ENCODE measurements at regions not wholly inside any gene's neighbourhood (a gene's known extent, or its start where the extent isn't known, plus 50 kb on each side); places are given as distances from the start of the nearest gene placed in this dataset.

DNA sequence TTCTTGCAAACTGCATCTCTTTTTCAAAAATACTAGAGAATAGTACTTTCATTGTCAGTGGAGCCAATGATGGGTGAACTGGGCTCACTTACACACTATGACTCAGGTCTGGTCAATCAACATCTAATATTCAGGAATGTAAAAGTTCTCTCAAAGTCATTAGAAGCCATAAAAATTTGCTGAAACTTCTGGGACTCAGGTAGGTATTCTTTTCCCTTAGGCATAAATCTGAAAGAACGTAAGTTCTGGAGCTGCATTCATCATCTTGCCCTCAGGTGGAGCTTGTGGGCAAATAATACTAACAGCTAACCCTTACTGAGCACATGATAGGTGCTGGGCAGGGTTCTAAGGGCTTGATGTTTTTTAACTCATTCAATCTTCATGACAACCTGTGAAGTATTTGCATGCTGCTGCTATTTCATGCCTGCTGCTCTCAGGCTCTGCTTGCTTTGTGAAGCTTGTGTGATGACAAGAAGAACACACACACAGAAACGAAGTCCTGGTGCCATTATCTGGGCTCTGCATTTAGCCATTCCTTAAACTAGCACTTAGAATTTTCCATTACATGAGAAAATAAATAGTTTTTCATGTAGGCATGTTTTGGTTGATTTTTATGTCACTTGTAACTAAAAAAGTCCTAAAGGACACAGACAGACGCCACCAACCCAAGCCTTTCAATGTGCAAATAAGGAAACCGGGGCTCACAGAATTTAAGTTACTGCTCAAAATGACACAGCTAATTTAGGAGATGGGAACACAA lies 394.2 kb upstream of the LYPLAL1 start:
- no peaks in the 10 kb centered on the region for H3K9me3 ChIP-seq (ENCODE audit: control insufficient read depth in 1 of 2, low read length in 2 of 2)
- no peaks in the 10 kb centered on the region for H3K27me3 ChIP-seq (ENCODE audit: low read depth, low read length)
- no peaks in the 10 kb centered on the region for H3K36me3 ChIP-seq (ENCODE audit: control insufficient read depth in 1 of 2, insufficient read depth in 2 of 2, low read length in 2 of 2)
- no peaks in the 10 kb centered on the region for H3K4me1 ChIP-seq (ENCODE audit: control insufficient read depth in 1 of 2, insufficient read depth in 2 of 2, low read length in 2 of 2)
- no peak overlapping the region for H3K27ac ChIP-seq (ENCODE audit: low read length)
- H3K4me3 ChIP-seq (ENCODE audit: low read depth in 1 of 2, low read length in 2 of 2) = no peak overlapping the region

DNA sequence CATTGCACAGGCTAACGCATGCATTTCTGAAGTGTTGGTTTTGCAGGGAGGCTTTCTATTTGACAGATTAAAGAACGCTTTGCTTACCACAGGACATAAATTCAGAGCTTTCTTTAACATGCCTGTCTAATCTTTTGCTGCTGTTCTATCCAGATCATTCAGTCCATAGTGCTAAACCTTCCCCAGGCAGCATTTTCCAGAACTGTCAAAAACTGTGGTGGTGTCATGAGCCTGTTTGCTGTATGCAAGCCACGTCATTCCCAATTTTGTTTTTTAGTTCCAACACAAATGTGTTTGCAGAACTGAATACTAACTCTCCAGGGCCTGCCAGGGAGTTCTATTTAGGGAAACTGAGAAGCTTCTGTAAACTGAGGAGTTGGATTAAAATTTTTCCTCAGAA lies 390.5 kb upstream of the LYPLAL1 start:
- Histone ChIP-seq H3K27me3 (ENCODE audit: low read depth, low read length) (no peaks in the 10 kb centered on the region), H3K4me3 (ENCODE audit: low read depth in 1 of 2, low read length in 2 of 2) (no peak overlapping the region), H3K9me3 (ENCODE audit: control insufficient read depth in 1 of 2, low read length in 2 of 2) (no peaks in the 10 kb centered on the region), H3K36me3 (ENCODE audit: control insufficient read depth in 1 of 2, insufficient read depth in 2 of 2, low read length in 2 of 2) (no peaks in the 10 kb centered on the region), H3K4me1 (ENCODE audit: control insufficient read depth in 1 of 2, insufficient read depth in 2 of 2, low read length in 2 of 2) (no peaks in the 10 kb centered on the region), H3K27ac (ENCODE audit: low read length) (no peak overlapping the region)

DNA sequence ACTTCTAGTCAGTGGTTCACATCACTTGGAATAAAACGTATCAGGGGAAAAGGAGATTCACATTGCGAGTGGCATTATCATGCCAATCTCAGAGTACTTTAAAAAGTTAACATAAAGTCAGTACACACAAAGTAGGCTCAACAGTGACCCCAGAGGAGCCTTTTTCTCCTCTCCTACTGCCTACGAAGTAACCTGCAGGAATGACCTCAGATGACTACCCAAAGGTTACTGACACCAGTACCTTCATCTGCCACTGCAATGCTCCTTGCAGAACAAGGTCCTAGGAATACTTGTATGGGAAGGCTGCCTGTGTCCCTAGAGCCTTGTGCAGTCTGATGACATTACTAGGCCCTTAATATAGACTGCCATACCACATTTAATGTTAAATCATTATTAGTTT lies 389.8 kb upstream of the LYPLAL1 start:
- Histone ChIP-seq H3K9me3 (ENCODE audit: control insufficient read depth in 1 of 2, low read length in 2 of 2) (no peaks in the 10 kb centered on the region), H3K4me1 (ENCODE audit: control insufficient read depth in 1 of 2, insufficient read depth in 2 of 2, low read length in 2 of 2) (no peaks in the 10 kb centered on the region), H3K4me3 (ENCODE audit: low read depth in 1 of 2, low read length in 2 of 2) (no peak overlapping the region), H3K27me3 (ENCODE audit: low read depth, low read length) (no peaks in the 10 kb centered on the region), H3K36me3 (ENCODE audit: control insufficient read depth in 1 of 2, insufficient read depth in 2 of 2, low read length in 2 of 2) (no peaks in the 10 kb centered on the region), H3K27ac (ENCODE audit: low read length) (no peak overlapping the region)

DNA sequence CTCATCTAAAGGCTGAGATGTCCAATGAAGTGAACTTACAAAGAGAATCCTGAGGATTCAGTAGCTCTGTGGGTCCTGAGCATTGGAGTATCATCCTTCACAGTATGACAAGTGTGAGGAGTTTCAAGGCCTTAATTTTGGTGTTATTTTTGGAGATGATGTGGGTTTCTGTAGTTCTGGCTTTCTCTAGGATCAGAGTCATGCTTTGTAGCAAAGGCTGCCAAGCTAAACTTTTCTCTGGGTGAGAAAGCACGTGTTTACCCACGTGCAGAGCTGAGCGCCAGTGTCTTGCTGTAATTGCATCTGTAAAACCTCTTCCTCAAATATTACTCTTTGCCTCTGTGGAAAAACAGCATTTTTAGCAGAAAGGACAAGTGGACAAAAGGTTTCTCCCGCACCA lies 387.8 kb upstream of the LYPLAL1 start:
- H3K36me3 ChIP-seq (ENCODE audit: control insufficient read depth in 1 of 2, insufficient read depth in 2 of 2, low read length in 2 of 2) = no peaks in the 10 kb centered on the region
- no peak overlapping the region for H3K27ac ChIP-seq (ENCODE audit: low read length)

DNA sequence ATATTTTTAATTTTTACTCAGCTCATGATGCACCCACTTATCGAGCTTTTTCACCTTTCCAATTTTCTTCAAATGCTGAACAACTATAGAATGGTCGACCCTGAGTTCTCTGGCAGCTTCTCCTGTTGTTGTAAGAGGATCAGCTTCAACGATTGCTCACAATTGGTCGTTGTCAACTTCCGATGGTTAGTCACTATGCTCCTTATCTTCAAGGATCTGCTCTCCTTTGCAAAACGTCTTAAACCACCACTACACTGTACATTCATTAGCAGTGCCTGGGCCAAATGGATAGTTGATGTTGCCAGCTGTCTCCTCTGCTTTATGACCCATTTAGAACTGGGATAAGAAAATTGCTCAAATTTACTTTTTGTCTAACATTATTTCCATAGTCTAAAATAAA lies 385.9 kb upstream of the LYPLAL1 start:
- Histone ChIP-seq H3K9me3 (ENCODE audit: control insufficient read depth in 1 of 2, low read length in 2 of 2) (no peaks in the 10 kb centered on the region), H3K4me3 (ENCODE audit: low read depth in 1 of 2, low read length in 2 of 2) (no peak overlapping the region), H3K36me3 (ENCODE audit: control insufficient read depth in 1 of 2, insufficient read depth in 2 of 2, low read length in 2 of 2) (no peaks in the 10 kb centered on the region), H3K27me3 (ENCODE audit: low read depth, low read length) (no peaks in the 10 kb centered on the region), H3K4me1 (ENCODE audit: control insufficient read depth in 1 of 2, insufficient read depth in 2 of 2, low read length in 2 of 2) (no peaks in the 10 kb centered on the region), H3K27ac (ENCODE audit: low read length) (no peak overlapping the region)

More for the DNA sequence above, 387.8 kb upstream of the LYPLAL1 start:
- Histone ChIP-seq H3K9me3 (ENCODE audit: control insufficient read depth in 1 of 2, low read length in 2 of 2) (no peaks in the 10 kb centered on the region), H3K4me1 (ENCODE audit: control insufficient read depth in 1 of 2, insufficient read depth in 2 of 2, low read length in 2 of 2) (no peaks in the 10 kb centered on the region), H3K4me3 (ENCODE audit: low read depth in 1 of 2, low read length in 2 of 2) (no peak overlapping the region), H3K27me3 (ENCODE audit: low read depth, low read length) (no peaks in the 10 kb centered on the region)

DNA sequence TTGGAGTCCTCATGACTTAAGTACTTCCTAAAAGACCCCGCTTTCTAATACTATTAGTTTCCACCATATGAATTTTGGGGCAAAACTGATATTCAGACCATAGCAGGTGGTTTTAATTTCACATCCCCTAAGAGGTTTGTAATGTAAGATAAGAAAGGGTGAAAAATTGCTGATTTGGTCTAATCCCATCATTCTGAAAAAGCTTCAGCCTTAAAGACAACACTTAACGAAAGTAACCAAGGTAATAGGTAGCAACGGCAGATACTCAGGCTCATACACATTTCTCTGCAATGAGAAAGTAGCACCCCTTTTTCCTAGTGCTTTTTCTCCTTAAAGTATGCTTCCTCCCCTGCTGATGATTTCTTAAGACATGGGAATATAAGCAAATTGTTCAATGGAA lies 376.9 kb upstream of the LYPLAL1 start:
- Histone ChIP-seq H3K27ac (ENCODE audit: low read length) (no peak overlapping the region), H3K36me3 (ENCODE audit: control insufficient read depth in 1 of 2, insufficient read depth in 2 of 2, low read length in 2 of 2) (no peaks in the 10 kb centered on the region), H3K4me1 (ENCODE audit: control insufficient read depth in 1 of 2, insufficient read depth in 2 of 2, low read length in 2 of 2) (no peaks in the 10 kb centered on the region), H3K9me3 (ENCODE audit: control insufficient read depth in 1 of 2, low read length in 2 of 2) (no peaks in the 10 kb centered on the region), H3K27me3 (ENCODE audit: low read depth, low read length) (no peaks in the 10 kb centered on the region), H3K4me3 (ENCODE audit: low read depth in 1 of 2, low read length in 2 of 2) (no peak overlapping the region)

DNA sequence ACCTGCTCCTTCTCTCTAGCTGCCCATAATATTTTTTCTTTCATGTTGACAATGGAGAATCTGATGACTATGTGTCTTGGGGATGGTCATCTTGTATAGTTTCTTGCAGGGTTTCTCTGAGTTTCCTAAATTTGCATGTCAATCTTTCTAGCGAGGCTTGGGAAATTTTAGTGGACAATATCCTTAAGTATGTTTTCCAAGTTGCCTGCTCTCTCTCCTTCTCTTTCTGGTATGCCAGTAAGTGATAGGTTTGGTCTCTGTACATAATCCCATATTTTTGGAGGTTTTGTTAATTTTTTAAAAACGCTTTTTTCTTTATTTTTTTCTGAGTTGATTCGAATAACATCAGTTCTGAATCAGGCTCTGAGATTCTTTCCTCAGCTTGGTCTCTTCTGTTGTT lies 370.9 kb upstream of the LYPLAL1 start:
- H3K27me3 ChIP-seq (ENCODE audit: low read depth, low read length) = no peaks in the 10 kb centered on the region
- no peaks in the 10 kb centered on the region for H3K36me3 ChIP-seq (ENCODE audit: control insufficient read depth in 1 of 2, insufficient read depth in 2 of 2, low read length in 2 of 2)
- H3K4me3 ChIP-seq (ENCODE audit: low read depth in 1 of 2, low read length in 2 of 2) = no peak overlapping the region
- peaks cover 0 to 6% of the 10 kb centered on the region in 2 donors for H3K9me3 ChIP-seq (ENCODE audit: control insufficient read depth in 1 of 2, low read length in 2 of 2)
- no peak overlapping the region for H3K27ac ChIP-seq (ENCODE audit: low read length)
- H3K4me1 ChIP-seq (ENCODE audit: control insufficient read depth in 1 of 2, insufficient read depth in 2 of 2, low read length in 2 of 2) = no peaks in the 10 kb centered on the region

DNA sequence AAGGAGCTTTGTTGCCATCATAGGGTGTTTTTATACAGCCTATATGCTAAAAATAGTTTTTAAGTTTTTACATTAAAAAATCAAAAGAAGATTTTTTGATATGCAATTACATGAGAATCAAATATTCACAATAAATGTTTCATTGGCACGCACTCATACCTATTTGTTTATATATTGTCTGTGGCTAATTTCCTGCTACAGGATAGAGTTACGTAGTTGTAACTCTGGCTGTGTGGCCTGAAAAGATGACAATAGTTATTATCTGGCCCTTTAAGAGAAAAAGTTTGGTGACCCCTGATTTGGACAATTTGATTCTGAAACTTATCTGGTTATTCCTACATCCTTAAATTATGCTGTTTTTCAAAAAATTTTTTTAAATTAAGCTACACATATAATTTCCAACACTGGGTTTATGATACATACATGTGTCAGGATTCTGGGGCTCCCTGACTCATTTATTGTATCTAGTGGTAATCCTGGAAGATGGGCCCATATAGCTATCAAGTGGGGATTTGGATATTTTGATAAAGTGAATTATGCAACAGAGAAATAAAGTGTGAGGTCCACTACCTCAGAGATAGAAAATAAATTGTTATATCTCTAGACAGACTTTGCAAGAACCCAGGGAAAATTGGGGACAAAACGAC lies 370.2 kb upstream of the LYPLAL1 start:
- Histone ChIP-seq H3K27me3 (ENCODE audit: low read depth, low read length) (no peaks in the 10 kb centered on the region), H3K9me3 (ENCODE audit: control insufficient read depth in 1 of 2, low read length in 2 of 2) (peaks cover 0 to 6% of the 10 kb centered on the region in 2 donors), H3K4me3 (ENCODE audit: low read depth in 1 of 2, low read length in 2 of 2) (no peak overlapping the region), H3K4me1 (ENCODE audit: control insufficient read depth in 1 of 2, insufficient read depth in 2 of 2, low read length in 2 of 2) (no peaks in the 10 kb centered on the region), H3K36me3 (ENCODE audit: control insufficient read depth in 1 of 2, insufficient read depth in 2 of 2, low read length in 2 of 2) (no peaks in the 10 kb centered on the region), H3K27ac (ENCODE audit: low read length) (no peak overlapping the region)

DNA sequence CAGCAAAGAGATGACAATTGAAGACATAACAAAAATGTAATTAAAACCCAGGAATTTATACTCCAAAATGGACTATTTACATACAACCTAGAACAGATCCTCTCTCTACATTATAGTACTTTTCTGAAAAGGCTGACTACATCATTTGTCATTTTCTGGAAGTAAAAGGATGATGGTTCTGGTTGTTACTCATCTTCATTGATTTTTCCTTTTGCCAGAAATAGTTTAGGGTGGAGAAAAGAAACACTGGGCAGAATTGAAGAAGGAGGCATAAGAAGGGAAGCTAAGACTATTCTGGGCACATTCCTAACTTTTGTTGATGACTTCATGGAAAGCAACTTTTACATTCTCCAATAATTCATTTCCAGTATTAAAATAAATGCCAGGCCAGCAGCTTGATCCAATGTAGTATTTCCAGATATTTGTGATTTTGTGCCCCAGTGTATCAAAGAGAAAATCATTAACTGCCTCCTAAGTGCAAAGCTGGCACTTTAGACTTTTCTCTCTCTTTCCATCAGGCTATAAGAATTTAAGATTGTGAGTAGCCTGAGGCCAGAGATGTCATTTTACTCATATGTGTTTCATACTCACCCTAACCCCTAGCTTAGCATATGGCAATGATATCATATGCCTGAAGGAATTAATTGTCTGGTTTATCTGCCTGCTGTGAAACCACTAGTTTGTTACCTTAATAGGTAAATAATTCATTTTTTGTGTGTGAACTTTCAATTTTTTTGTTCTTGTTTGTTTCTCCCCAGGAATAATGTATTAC lies 369.5 kb upstream of the LYPLAL1 start:
- Histone ChIP-seq H3K27me3 (ENCODE audit: low read depth, low read length) (no peaks in the 10 kb centered on the region), H3K9me3 (ENCODE audit: control insufficient read depth in 1 of 2, low read length in 2 of 2) (peaks cover 0 to 6% of the 10 kb centered on the region in 2 donors), H3K27ac (ENCODE audit: low read length) (no peak overlapping the region), H3K36me3 (ENCODE audit: control insufficient read depth in 1 of 2, insufficient read depth in 2 of 2, low read length in 2 of 2) (no peaks in the 10 kb centered on the region), H3K4me1 (ENCODE audit: control insufficient read depth in 1 of 2, insufficient read depth in 2 of 2, low read length in 2 of 2) (no peaks in the 10 kb centered on the region), H3K4me3 (ENCODE audit: low read depth in 1 of 2, low read length in 2 of 2) (no peak overlapping the region)

DNA sequence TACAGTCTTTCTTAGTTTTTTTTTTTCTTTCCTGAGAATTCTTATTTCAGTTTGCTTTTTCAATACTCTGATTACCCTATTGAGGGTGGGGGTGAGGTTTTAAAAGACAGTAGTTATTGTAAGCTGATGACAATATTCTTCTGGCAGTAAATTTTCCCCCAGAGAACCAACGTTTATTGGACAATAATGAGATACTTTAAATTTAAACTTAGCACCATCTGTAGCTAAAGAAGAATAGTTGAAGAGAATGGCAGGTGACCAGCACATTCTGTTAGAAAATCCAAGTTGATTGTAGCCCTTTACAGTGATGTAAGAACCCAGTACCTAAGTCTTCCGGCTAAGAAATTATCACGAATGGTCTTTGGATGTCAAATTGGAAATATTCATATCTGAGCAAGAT lies 364.6 kb upstream of the LYPLAL1 start:
- H3K27ac ChIP-seq (ENCODE audit: low read length) = no peak overlapping the region
- no peaks in the 10 kb centered on the region for H3K27me3 ChIP-seq (ENCODE audit: low read depth, low read length)
- H3K36me3 ChIP-seq (ENCODE audit: control insufficient read depth in 1 of 2, insufficient read depth in 2 of 2, low read length in 2 of 2) = no peaks in the 10 kb centered on the region
- H3K4me3 ChIP-seq (ENCODE audit: low read depth in 1 of 2, low read length in 2 of 2) = no peak overlapping the region
- no peaks in the 10 kb centered on the region for H3K4me1 ChIP-seq (ENCODE audit: control insufficient read depth in 1 of 2, insufficient read depth in 2 of 2, low read length in 2 of 2)
- H3K9me3 ChIP-seq (ENCODE audit: control insufficient read depth in 1 of 2, low read length in 2 of 2) = no peaks in the 10 kb centered on the region

DNA sequence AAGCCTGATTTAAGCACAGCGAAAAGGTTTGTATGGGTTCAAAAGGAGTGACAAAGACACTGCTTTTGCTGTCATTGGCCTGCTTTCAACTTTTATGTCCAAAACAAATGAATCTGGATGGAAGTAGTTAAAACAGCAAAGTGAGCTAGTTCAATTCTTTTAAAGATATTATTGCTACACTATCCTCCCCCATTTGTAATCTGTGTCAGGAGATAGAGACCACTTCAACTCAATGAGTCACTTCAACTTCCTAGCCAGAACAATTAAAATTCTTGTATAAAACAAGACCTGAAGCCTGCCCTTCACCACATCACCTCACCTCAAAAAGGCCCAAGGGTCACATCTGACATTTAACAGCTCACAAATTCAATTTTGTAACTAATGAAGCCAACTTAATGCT lies 364.1 kb upstream of the LYPLAL1 start:
- no peak overlapping the region for H3K27ac ChIP-seq (ENCODE audit: low read length)

More for the DNA sequence above, 364.1 kb upstream of the LYPLAL1 start:
- Histone ChIP-seq H3K4me1 (ENCODE audit: control insufficient read depth in 1 of 2, insufficient read depth in 2 of 2, low read length in 2 of 2) (no peaks in the 10 kb centered on the region), H3K9me3 (ENCODE audit: control insufficient read depth in 1 of 2, low read length in 2 of 2) (no peaks in the 10 kb centered on the region), H3K27me3 (ENCODE audit: low read depth, low read length) (no peaks in the 10 kb centered on the region), H3K4me3 (ENCODE audit: low read depth in 1 of 2, low read length in 2 of 2) (no peak overlapping the region), H3K36me3 (ENCODE audit: control insufficient read depth in 1 of 2, insufficient read depth in 2 of 2, low read length in 2 of 2) (no peaks in the 10 kb centered on the region)
